Pancreas (tissue), 10 donors: ENCODE measurements at regions not wholly inside any gene's neighbourhood (a gene's known extent, or its start where the extent isn't known, plus 50 kb on each side); places are given as distances from the start of the nearest gene placed in this dataset.

Experiments
- ATAC-seq, 4 donors: fragments of 200-7000 bp; cut with Tn5 transposase; one replicate each; pipeline versions ENCODE4 v1.8.0 to v1.9.1; 2020; ENCODE audit warnings: mild to moderate bottlenecking in 4 of 4, moderate library complexity in 4 of 4
- DNase-seq, 6 donors: peaks; one replicate each; pipeline ENCODE4 v3.0.0-alpha.2; 2020
- FAIRE-seq: peaks from 2 replicates; lab custom pipeline; 2012; peaks lifted over from hg19 to GRCh38; lab: Jason Lieb, UNC
- H3K27ac ChIP-seq, 4 donors: fragments of 200-600 bp; sonication (generic); 1 replicate in 3 of 4; 2 replicates in 1 of 4; pipeline versions ENCODE4 v1.5.0 to v1.8.0; 2020
- H3K27me3 ChIP-seq, 4 donors: fragments of 200-600 bp; one replicate each; pipeline ENCODE4 v1.8.0; 2021
- H3K36me3 ChIP-seq, 3 donors: fragments of 200-600 bp; sonication (generic) in 1 of 3; one replicate each; pipeline versions ENCODE4 v1.5.0 to v1.8.0; 2020 to 2021
- H3K4me1 ChIP-seq, 3 donors: fragments of 200-600 bp; one replicate each; pipeline ENCODE4 v1.8.0; 2021
- H3K4me3 ChIP-seq, 4 donors: fragments of 200-600 bp; sonication (generic) in 2 of 4; one replicate each; pipeline versions ENCODE4 v1.5.0 to v1.8.0; 2020 to 2021
- H3K9me3 ChIP-seq, 4 donors: fragments of 200-600 bp; one replicate each; pipeline ENCODE4 v1.8.0; 2021
- WGBS, 2 donors: extraction: QIAGEN DNeasy Blood & Tissue Kit; methylation state at CpG; one replicate each; pipeline ENCODE4 v1.1.7; 2013; 5-methylcytosine and 5-hydroxymethylcytosine counted together
- intact Hi-C, 3 donors: fragments of 100-400 bp; cut with DNase I; formaldehyde crosslinking; loops; one replicate each; pipeline versions ENCODE4 v1.11.1 to v1.14.2; 2022
- TF ChIP-seq, protein P1 (sequence below), 4 donors: fragments of 200-600 bp; sonication (generic) in 3 of 4; IDR thresholded peaks; one replicate each; pipeline versions ENCODE4 v1.5.0 to v1.8.0; 2021; ENCODE audit warnings: antibody characterized with exemption in 4 of 4
- donor health status: healthy with polysubstance abuse.
- donor health status: DM: no; HTN: no; CAD: no; lungs with moderate emphysema.
- donor health status: DM: no; HTN: no; CAD: no.
- donor health status: control.
- donor health status: control.
- donor health status: Bipolar disorder and iron deficiency.
- donor health status: DM: yes; HTN: yes; CAD: no.
- donor health status: DM: no; HTN: no; CAD: no.
- donor health status: DM: no; HTN: no; CAD: no.
- donor health status: DM: yes; HTN: yes; CAD: no.

DNA sequence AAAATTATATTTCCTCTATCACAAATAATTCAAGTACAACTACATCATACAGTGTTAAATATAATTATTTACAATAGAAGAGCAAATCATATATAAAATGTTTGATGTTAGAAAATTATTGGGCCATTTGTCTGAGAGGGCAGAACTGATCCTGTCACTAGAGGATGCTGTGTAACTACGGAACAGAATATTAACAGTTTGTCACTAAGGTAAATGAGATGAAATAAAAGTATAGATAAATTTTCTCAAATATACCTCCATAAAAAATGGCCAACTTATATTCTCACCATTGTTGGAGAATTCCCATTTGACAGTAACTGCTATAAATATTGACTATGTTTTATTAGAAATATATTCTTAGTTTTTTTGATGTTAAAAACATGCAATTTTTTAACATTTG is 1067.4 kb upstream of the DDX18 start:
- no peaks in the 10 kb centered on the region for H3K27me3 ChIP-seq
- FAIRE-seq (no peak), DNase-seq (no peak), ATAC-seq (no peak)
- H3K9me3 ChIP-seq = no peaks in the 10 kb centered on the region
- TF ChIP-seq, protein P1, sequence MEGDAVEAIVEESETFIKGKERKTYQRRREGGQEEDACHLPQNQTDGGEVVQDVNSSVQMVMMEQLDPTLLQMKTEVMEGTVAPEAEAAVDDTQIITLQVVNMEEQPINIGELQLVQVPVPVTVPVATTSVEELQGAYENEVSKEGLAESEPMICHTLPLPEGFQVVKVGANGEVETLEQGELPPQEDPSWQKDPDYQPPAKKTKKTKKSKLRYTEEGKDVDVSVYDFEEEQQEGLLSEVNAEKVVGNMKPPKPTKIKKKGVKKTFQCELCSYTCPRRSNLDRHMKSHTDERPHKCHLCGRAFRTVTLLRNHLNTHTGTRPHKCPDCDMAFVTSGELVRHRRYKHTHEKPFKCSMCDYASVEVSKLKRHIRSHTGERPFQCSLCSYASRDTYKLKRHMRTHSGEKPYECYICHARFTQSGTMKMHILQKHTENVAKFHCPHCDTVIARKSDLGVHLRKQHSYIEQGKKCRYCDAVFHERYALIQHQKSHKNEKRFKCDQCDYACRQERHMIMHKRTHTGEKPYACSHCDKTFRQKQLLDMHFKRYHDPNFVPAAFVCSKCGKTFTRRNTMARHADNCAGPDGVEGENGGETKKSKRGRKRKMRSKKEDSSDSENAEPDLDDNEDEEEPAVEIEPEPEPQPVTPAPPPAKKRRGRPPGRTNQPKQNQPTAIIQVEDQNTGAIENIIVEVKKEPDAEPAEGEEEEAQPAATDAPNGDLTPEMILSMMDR (IDR thresholded peaks at IDR 0.05) = no peak
- WGBS, 2 donors = 32 to 34% methylated on average over 1 of the region's 1 CpG
- intact Hi-C loops = no loop called here
- no peak overlapping the region for H3K27ac ChIP-seq
- H3K4me3 ChIP-seq = no peak overlapping the region
- no peaks in the 10 kb centered on the region for H3K4me1 ChIP-seq
- no peaks in the 10 kb centered on the region for H3K36me3 ChIP-seq

DNA sequence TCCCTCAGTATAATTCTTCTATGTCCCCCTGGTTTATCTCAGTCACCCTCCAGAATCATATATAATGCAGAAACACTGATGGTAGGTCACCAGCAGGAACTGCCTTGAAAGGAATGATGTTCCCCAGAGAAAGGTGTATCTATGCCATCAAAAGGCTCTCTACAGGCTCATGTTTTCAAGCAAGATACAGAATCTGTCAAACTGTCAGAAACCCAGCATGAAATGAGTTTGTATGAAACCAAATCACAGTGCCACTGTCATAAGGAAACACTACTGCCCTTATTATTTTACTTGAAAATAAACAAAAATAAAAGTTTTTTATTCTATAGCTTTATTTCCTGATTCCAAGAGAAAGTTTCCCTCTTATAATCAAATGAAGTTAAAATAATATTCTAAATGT is 1064.5 kb upstream of the DDX18 start:
- no peaks in the 10 kb centered on the region for H3K9me3 ChIP-seq
- DNase-seq = no peak
- no peak for FAIRE-seq
- no peak for ATAC-seq
- H3K27me3 ChIP-seq = no peaks in the 10 kb centered on the region
- no peaks in the 10 kb centered on the region for H3K36me3 ChIP-seq
- H3K27ac ChIP-seq = no peak overlapping the region
- H3K4me3 ChIP-seq = no peak overlapping the region
- intact Hi-C loops = no loop called here
- TF ChIP-seq, protein P1 (IDR thresholded peaks at IDR 0.05) = no peak
- no peaks in the 10 kb centered on the region for H3K4me1 ChIP-seq

DNA sequence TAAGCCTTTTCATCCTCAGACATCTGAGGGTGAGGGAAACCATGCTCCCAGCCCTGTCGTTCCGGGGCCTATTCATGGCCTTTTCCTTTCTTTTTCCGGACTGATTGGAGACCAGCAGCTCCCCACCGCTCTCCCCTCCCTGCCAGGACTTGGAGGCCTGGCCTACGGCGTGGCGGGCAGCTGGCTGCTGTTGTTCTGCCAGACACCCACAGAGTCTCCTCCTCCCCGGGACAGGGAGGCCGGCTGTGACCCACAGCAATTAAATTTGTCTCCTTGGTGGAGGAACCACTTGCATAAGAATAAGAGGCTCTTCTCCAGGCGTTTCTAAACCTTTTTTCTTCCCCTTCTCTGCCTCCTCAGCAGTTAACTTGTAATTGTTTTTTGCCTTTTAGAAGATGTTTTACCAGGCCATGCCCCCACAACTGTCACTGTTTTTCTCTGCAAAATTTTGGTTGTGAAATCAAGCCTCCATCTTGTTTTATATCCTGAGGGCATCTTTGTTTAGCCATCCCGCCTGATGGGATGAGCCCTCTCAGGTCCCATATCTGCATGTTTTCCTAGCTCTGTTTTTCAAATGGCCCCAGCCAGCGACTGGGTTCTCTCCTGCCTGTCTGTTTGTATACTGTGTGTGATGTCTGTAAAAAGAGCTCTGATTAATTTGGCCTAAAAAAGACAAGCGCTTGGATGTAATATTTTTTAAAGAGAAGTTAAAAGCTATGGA is 1060.0 kb upstream of the DDX18 start:
- Histone ChIP-seq H3K9me3 (no peaks in the 10 kb centered on the region), H3K27me3 (no peaks in the 10 kb centered on the region), H3K27ac (no peak overlapping the region), H3K36me3 (no peaks in the 10 kb centered on the region), H3K4me3 (no peak overlapping the region), H3K4me1 (no peaks in the 10 kb centered on the region)
- DNase-seq (peak in 1 of 6 donors; percentile 40), FAIRE-seq (no peak), ATAC-seq (no peak)
- intact Hi-C loops = no loop called here
- WGBS, 2 donors = 50% methylated on average over 13 of the region's 13 CpGs
- TF ChIP-seq, protein P1 (IDR thresholded peaks at IDR 0.05) = no peak

DNA sequence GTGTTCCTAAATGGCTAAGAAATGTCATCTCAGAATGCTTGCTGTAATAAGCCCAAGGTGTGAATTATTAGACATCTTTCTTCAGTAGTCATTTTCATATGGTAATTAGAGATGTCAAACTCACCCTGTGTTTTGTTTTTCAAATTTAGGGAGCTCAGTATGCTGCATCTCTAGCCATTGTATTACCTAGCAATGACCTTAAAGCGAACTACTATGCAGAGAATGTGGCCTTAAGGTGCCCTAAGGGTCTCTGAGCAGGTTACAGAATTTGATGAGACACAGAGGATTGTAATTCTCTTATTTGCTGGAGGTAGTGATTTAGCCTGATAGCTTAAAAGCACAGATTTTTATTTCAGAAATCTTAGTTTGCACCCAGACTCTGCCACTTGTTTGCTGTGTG is 1052.6 kb upstream of the DDX18 start:
- DNase-seq (no peak), ATAC-seq (no peak), FAIRE-seq (no peak)
- Histone ChIP-seq H3K9me3 (no peaks in the 10 kb centered on the region), H3K4me3 (no peak overlapping the region), H3K27ac (no peak overlapping the region), H3K4me1 (no peaks in the 10 kb centered on the region), H3K36me3 (no peaks in the 10 kb centered on the region), H3K27me3 (no peaks in the 10 kb centered on the region)
- intact Hi-C loops = no loop called here
- 39 to 48% methylated on average over 1 of the region's 1 CpG for WGBS, 2 donors
- TF ChIP-seq, protein P1 (IDR thresholded peaks at IDR 0.05) = no peak

DNA sequence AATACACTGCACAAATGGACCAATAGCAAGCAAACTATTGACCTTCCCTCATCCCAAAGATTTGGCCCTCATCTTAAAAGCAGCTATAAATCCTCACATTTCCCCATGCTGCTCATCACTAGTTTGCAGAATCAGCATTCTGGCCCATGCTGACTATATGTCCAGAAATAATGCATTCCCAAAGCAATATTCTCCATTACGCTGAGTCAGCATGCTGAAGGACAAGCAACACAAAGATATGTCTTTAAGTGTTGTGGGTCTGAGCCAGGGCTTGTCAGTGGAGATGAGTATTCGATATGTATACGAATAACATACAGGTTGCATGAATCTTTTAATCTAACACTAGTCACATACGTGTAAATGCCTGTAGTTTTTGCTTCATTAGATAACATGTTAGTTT is 1045.0 kb upstream of the DDX18 start:
- H3K9me3 ChIP-seq = no peaks in the 10 kb centered on the region

More for the DNA sequence above, 1045.0 kb upstream of the DDX18 start:
- ATAC-seq (no peak), DNase-seq (no peak), FAIRE-seq (no peak)
- WGBS, 2 donors = 56 to 74% methylated on average over 4 of the region's 4 CpGs
- H3K27me3 ChIP-seq = no peaks in the 10 kb centered on the region
- no peaks in the 10 kb centered on the region for H3K36me3 ChIP-seq
- no peaks in the 10 kb centered on the region for H3K4me1 ChIP-seq
- H3K27ac ChIP-seq = no peak overlapping the region
- no peak overlapping the region for H3K4me3 ChIP-seq
- TF ChIP-seq, protein P1 (IDR thresholded peaks at IDR 0.05) = no peak
- intact Hi-C loops = no loop called here
